ENCODE measurements at regions not wholly inside any gene's neighbourhood (a gene's known extent, or its start where the extent isn't known, plus 50 kb on each side); places are given as distances from the start of the nearest gene placed in this dataset.

DNA sequence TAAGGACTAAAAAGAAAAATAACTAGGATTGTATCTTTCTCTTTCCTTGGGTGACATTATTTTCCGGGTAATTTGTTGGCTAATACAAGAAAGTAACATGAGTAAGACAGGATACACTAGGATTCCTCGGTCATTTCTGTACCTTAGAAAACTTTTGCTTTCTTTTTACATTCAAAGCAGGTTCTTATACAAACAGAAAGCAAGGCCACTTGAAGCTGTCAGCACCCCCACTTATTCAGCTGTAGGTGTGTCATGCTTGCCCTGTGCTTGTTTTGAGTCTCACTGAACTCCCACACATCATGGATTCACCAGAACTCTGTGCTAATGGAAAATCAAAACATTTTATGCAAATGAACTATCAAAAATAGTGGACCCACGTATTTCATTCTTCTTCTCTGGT is 266.8 kb upstream of the CLEC14A start:
- DNase-seq (ENCODE audit: low read depth in 2 of 2): no peak

DNA sequence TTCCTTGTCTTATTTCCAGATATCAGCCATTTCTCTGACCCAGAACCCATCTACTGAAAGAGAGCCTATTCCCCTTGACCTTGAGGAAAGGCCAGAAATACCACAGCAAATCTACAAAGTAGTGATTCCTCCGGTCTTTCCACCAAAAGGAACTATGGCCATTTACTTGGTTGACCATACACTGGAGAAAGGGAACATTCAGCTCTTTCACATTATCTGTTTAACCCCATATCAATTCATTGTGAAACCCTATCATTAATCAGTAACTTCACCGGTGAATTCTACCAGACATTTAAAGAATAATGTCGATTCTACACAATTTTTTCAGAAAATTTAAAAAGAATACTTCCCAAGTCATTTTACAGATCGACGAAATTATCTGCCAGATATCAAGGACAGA is 265.7 kb upstream of the CLEC14A start:
- no peak for DNase-seq (ENCODE audit: low read depth in 2 of 2)

DNA sequence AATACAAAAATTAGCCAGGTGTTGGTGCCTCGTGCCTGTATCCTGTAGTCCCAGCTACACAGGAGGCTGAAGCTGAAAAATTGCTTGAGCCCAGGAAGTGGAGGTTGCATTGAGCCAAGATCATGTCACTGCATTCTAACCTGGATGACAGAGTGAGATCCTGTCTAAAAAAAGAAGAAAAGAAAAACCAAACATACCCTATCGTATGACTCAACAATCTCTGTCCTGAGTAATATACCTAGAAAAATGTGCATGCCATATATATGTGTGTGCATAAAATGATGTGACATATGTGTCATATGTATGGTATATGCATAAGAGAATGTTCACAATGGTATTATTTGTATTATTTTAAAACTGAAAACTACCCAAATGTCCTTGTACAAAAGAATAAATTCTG is 261.5 kb upstream of the CLEC14A start:
- DNase-seq (ENCODE audit: low read depth in 2 of 2): no peak

DNA sequence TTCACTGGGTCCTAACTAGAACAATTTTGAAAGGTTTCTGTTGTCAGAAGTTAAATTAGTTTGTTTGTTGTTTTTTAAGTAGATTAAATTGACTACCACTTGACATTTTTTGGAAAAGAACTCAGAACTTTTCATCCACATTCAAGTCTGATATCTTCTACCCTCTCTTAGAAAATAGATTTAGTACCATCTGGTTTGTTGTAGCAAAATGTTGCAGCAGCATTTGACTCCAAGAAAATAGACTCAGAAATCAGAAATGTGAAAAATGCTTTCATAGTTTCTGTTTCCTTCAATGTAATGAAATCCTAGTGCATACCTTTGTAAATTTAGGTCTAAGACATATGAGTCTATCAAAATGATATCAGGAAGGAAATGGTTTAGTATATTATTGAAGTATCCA is 256.3 kb upstream of the CLEC14A start:
- no peak for DNase-seq (ENCODE audit: low read depth in 2 of 2)

DNA sequence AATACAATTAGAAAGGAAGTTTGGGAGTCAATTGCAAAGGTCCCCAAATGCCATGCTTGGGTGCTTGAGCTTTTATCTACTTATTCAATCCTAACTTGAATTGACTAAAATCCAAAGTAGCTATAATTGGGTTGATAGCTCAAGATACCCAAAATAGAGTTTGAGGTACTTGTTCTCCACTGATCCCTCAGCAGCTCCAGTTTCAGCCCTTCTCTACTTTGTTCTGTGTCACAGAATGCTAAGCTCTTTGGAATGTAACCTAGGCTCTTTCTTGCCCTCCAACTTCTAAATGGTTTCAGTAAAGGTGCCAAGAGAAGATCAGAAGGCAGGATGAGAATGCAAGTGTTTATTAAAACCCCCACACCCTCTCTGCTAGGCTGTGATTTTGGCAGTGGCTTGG is 251.4 kb upstream of the CLEC14A start:
- no peak for DNase-seq (ENCODE audit: low read depth in 2 of 2)

DNA sequence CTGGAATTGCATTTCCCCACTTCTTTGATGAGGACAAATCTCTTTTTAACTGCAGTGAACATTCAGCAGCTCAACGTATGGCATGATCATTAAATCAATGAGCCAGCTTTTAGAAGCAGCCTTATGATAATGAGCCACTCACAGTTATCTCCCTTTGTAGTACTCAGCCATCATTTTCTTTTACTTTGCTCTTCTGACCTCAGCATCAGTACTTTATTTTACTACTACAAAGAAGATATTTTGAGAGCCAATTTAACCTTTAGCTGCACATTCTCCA is 250.0 kb upstream of the CLEC14A start:
- DNase-seq (ENCODE audit: low read depth in 2 of 2): no peak

DNA sequence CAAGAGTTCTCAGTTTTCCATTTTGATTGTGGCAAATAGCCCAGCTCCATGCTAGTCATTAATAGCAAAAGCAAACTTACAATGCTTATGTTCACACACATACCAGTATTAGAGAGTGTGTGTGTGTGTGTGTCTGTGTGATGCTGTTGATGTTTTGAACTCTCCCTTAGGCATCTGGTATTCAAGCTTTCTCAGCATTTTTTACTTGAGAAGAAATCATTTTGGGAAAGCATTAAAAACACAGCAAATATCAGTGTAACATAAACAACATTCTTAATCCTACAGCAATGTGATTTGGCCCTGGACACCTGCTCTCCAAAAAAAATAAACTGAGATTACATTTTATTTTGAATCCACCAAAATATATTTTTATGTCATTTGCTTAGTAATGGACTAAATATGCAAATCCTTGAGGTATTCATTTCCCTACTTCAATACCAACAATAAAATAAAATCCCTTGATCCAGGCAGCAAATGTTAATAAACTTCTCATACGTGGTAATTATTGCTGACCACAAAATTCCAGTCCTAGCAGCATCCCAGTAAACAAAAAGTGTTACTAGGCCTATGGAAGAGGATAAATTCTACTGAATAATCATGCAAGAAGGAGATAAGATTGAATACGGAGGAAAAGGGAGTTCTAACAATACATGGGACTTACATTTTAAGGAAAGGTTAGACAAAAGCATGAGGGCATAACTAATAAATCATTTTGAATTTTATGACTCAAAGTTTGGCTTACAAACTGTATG is 249.5 kb upstream of the CLEC14A start:
- no peak for DNase-seq (ENCODE audit: low read depth in 2 of 2)

DNA sequence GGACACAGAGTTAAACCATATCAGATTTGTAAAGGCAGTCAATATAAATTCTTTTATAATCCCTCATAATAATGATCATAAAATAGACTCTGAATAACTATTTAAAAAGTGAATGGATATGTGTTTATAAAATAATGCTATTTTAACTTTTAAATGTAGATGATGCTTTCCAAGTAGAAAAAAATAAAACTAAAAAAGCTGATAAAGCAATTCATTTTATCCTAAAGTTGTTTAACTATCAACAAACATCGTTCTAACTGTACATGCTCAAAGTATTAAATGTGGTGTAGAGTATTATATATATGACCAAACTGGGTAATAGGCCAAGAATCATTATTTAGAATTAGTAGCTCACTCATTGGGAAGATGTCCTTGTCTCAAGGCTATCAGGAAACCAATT is 248.3 kb upstream of the CLEC14A start:
- DNase-seq (ENCODE audit: low read depth in 2 of 2): no peak

DNA sequence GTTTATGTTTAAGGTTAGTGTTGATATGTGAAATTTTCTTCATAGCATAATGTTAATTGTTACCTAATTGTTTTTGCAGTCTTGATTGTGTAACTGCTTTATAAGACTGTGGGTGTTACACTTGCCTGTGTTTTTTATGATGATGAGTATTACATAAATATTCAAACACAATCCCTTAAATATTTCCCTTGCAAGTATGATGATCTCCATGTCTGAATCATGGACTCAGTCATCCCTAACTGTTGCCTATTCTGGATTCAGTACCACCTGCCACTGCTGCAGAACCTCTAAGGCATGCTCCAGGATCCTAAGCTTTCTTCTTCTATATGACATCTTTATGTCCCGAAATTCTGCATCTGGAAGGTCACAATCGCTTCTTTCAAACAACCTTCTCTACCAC is 246.3 kb upstream of the CLEC14A start:
- no peak for DNase-seq (ENCODE audit: low read depth in 2 of 2)

DNA sequence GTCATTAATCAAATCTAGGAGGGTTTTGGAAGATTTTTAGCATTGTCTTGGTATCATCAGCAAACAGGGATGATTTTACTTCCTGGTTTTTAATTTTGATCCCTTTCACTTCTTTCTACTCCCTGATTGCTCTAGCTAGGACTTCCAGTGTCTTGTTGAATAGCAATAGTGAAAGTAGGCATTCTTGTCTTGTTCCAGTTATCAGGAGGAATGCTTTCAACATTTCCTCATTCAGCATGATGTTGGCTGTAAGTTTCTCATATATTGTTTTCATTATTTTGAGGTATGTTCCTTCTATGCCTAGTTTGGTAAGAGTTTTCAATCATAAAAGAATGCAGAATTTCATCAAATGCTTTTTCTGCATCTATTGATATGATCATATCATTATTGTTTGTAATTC is 244.2 kb upstream of the CLEC14A start:
- DNase-seq (ENCODE audit: low read depth in 2 of 2): no peak

DNA sequence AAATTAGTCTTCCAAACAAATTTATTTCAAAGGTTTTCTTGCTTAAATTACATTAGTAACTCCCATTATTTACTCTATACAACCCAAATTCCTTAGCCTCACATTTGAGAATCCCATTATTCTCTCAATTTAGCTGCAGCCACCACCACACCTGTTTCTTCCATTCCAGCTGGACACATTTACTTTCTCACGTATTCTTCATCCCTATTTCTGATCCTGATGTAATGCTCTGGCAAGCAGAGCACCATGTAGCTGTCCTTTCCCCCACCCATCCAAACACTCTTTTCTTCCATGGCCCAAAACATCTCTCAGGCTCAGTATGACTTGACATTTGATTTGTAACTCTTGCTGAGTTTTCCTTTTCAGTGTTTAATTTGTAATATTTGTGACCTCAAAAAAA is 240.2 kb upstream of the CLEC14A start:
- no peak for DNase-seq (ENCODE audit: low read depth in 2 of 2)

DNA sequence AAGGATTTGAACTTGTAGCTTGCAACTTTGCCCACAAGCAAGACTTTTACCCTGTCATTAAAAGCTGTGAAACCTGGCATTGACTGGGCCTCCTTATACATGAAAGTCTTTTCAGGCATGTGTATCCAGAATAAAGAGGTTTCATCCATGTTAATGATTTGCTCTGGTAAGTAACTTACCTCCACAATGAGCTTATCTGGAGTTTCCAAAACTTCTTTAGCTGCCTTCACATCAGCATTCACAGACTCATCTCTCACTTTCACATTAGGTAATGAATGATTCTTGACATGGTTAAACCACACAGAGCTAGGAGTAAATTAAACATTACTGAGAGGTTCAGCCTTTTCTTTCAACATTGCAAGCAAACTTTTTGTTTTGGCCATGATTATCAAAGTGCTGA is 234.4 kb upstream of the CLEC14A start:
- no peak for DNase-seq (ENCODE audit: low read depth in 2 of 2)

DNA sequence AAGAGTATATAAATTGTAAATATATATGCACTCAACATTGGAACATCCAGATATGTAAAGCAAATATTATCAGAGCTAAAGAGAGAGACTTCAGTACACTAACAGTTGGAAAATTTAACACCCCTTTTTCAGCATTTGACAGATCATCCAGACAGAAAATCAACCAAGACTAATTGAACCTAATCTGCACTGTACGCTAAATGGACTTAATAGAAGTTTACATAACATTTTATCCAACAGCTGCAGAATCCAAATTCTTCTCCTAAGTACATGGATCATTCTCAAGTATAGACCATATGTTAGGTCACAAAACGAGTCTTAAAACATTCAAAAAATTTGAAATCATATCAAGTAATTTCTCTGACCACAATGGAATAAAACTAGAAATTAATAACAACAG is 229.1 kb upstream of the CLEC14A start:
- no peak for DNase-seq (ENCODE audit: low read depth in 2 of 2)

DNA sequence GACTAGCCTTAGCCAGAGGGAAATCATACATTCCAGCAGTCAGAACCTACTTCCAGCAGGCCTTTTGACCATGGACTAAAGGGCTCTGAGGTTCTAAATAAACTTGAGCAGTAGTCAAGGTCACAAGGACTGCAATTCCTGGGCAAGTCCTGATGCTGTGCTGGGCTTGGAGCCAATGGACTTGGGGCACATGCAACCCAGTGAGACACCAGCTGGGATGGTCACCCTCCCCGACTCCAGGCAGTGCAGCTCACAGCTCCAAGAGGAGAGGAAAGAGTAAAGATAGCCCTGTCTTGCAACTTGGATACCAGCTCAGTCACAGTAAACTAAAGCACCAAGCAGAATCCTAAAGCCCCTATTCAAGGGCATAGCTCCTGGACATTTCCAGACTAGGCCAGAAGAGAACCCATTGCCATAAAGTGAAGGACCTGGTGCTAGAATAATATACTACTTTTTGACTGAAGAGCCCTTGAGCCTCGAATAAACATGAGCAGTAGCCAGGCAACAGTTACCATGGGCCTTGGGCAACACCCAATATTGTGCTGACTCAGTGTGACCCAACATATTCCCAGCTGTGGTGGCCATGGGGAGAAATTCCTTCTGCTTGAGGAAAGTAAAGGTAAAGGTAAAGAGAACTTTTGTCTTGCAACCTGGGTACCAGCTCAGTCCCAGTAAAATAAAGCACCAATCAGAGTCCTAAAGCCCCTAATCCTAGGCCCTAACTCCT is 226.2 kb upstream of the CLEC14A start:
- DNase-seq (ENCODE audit: low read depth in 2 of 2): no peak

DNA sequence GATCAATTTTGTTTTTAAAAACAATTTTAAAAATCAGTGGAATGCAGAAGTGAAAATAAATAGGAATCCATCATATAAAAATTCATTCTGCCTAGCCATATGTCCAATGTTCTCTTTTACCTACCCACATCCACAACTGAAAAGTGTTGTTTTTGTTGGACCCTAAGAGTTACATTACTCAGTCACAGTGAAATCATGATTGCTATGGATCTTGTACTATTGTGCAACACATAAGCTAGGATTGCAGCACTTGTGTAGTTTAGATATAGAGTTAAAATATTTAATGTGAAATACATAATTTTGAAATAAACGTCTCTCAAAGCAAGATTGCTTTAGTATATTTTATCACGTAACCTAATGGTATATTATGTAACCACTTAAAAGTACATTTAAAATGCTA is 213.3 kb upstream of the CLEC14A start:
- DNase-seq (ENCODE audit: low read depth in 2 of 2): no peak

DNA sequence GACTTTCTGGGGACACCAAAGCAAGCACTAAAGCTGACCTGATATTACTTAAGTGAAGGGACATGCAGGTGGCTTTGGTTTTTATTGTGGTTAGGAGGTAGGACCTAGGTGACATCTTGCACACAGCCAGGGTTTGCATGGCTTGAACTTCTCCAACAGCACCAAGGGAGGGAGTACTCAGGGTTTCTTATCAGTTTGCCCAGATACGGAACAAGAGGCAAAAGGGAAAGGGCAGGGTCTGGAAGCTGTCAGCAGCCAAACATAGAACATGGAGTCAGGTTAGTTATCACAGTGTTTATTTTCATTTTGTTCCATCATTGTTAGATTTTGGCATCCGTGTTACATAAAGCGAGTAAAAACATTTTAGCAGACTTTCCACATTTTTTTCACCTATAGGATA is 186.3 kb upstream of the CLEC14A start:
- no peak for DNase-seq (ENCODE audit: low read depth in 2 of 2)

DNA sequence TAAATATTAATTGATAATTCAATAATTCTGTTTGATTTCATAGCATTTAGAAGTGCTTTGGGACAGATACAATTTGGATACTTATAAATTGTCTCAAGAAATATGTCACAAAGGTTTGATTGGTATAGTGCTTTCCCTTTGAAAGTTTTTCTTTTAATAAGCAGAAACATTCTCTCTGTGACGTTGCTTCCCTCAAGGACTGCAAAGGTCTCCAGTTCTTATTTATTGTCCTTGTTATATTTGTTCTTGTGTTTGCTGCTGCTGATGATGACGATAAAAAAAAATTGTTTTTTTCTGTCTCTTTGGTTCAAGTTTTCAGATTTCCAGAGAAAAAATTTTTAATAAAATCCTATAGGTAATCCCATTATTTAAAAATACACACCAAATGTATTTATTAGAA is 176.3 kb upstream of the CLEC14A start:
- no peak for DNase-seq (ENCODE audit: low read depth in 2 of 2)

DNA sequence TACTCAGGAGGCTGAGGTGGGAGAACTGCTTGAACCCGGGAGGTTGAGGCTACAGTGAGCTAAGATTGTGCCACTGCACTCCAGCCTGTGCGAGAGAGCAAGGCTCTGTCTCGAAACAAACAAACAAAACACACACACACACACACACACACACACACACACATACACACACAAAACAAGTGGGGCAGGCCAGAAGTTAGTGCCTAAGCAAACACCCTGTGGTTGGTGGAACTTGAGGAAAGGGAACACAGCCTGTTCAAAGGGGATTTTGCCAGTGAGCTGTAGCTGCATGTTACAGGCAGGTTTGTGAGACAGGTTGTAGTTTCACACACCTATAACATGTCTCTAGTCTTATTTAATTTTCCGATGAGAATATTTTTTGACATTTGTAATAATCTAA is 175.3 kb upstream of the CLEC14A start:
- DNase-seq (ENCODE audit: low read depth in 2 of 2): no peak

DNA sequence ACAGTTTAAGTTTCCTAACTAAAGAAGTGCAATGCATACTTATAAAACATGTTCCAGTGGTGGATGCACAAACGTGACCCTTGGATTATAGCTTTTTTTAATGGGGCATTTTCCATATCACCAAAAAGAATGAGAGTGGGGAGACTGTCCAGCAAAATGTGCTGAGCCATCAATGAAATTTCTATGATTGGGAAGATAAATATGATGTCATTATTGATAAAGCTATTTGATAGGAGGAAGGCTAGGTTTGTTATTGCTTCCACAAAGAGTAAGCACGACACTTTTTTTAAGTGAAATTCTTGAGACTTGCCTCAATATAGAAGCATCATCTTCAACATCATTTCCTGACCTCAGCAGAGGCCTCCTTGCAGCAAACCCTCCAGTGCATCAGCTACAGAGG is 174.6 kb upstream of the CLEC14A start:
- DNase-seq (ENCODE audit: low read depth in 2 of 2): no peak

DNA sequence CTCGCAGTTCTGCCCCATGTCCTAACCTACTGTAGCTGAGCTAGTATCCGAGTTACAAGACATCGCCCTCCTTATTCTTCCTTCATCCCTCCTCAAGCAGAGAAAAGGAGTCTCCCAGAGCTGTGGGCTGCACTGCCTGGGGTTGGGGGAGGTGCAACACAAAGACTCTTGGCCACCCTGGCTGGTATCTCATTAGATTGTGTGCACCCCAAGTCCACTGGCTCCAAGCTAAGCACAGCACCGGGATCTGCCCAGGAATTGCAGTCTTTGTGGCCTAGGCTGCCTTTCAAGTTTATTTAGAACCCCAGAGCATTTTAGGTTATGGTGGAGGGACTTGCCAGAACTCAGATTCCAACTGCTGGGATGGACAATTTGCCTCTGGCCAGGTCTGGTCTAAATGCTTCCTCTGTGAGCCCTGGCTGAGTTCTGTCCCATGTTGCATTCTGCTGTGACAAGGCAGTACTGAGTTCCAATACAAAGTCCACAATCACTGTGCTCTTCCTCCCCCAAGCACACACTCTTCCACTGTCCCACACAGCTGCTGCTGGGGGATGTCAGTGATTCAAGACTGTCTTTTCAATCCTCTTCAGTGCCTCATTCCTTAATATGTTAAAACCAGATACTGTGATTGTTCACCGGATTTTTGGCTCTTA is 169.6 kb upstream of the CLEC14A start:
- DNase-seq (ENCODE audit: low read depth in 2 of 2): no peak

DNA sequence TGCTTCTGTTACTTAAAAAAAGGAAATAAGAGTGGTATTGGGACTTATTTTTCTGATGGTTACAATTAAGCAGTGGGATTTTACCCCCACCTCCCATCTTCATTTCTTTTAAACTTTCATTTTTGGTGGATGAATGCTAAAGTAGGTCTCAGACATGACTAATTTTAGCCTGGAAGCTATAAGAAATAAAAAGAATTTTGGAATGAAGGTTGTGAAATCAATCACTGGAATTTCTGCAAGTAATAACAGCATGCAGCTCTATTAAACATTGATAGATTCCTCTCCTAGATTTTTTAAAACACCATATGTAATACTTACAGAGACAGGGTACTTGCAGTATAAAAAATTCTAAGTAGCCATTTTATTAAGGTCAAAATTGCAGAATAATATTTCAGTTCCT is 164.2 kb upstream of the CLEC14A start:
- DNase-seq (ENCODE audit: low read depth in 2 of 2): no peak

DNA sequence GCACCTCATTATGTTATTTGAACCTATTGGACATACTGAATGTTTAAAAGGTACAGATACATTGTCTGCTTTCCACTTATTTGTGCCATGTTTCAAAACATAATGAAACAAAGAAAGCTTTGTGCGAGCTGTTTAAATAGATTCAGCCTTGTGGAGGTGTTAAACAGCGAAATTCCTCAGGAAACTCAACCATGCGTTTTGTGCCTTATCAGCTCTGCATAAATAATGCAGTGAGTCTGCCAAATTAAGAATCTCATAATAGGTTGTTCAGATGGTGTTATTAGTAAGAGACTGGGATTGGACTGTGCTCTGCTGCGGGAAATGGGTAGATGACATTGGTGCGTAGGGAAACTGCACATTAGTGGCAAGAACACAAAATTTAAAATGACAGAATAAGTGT is 163.7 kb upstream of the CLEC14A start:
- DNase-seq (ENCODE audit: low read depth in 2 of 2): no peak

DNA sequence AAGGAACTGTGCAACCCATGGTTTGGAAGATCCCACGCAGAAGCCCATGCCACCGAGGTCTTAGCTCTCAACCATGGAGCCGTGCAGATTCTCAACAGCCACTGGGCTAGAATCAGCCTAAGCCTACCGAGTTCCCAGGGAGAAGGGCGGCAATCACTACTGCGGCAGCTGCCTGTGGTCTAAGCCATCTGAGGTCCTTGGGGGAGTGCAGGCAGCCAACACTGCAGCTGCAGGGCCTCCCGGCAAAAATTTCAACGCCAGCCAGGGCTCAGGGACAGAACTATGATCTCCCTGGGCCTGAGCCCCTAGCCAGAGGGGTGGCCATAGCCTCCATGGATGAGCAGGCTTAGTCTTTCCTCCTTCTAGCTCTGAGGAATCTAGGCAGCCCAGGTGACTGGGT is 156.8 kb upstream of the CLEC14A start:
- no peak for DNase-seq (ENCODE audit: low read depth in 2 of 2)

DNA sequence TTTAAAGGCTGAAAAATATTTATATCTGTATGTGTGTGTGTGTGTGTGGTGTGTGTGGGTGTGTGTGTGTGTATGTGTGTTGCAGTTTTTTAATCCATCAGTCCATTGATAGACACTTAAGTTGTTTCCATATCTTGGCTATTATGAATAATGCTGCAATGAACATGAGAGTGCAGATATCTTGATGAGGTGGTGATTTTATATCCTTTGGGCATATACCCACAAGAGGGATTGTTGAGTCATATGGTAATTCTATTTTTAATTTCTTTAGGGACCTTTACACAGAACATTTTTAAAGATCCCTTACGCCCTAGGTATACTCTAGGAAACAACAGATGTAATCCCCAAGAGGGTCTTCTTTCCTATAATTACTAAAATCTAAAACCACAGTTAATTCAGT is 154.5 kb upstream of the CLEC14A start:
- no peak for DNase-seq (ENCODE audit: low read depth in 2 of 2)

Data from stimulated activated CD4-positive, alpha-beta T cell treated with anti-CD3 and anti-CD28 coated beads, Interleukin-4, amount 100 ng/mL, for 48 hours (primary cell).